GM18867 (cell line): ENCODE measurements at regions not wholly inside any gene's neighbourhood (a gene's known extent, or its start where the extent isn't known, plus 50 kb on each side); places are given as distances from the start of the nearest gene placed in this dataset.

Experiments used
- ATAC-seq: cut with Tn5 transposase; IDR thresholded peaks from one replicate; pipeline ENCODE4 v1.9.1; 2021; ENCODE audit warnings: mild to moderate bottlenecking, moderate library complexity; ENCODE audit not compliant: unreplicated experiment

- ATAC-seq, result no peak
Observed at GRCh38 chr13:73492811-73493210, 434.0 kb downstream of the KLF5 start.

- no peak for ATAC-seq
Observed at GRCh38 chr13:73482556-73482955, 423.8 kb downstream of the KLF5 start.

- no peak for ATAC-seq
Observed at GRCh38 chr13:73481886-73482445, 423.2 kb downstream of the KLF5 start.

GRCh38 chr13:73480779-73481559, 422.2 kb downstream of the KLF5 start:
- ATAC-seq, result no peak

- no peak for ATAC-seq
Observed at GRCh38 chr13:73479856-73480255, 421.1 kb downstream of the KLF5 start.

- no peak for ATAC-seq
Observed at GRCh38 chr13:73479351-73479750, 420.5 kb downstream of the KLF5 start.

GRCh38 chr13:73477441-73477840, 418.6 kb downstream of the KLF5 start:
- no peak for ATAC-seq

GRCh38 chr13:73473016-73473415, 414.2 kb downstream of the KLF5 start:
- ATAC-seq, result no peak

GRCh38 chr13:73467125-73467524, 408.3 kb downstream of the KLF5 start:
- no peak for ATAC-seq

GRCh38 chr13:73466561-73466960, 407.8 kb downstream of the KLF5 start:
- no peak for ATAC-seq

GRCh38 chr13:73465617-73465971, 406.8 kb downstream of the KLF5 start:
- ATAC-seq, result no peak

- ATAC-seq, result no peak
Observed at GRCh38 chr13:73464758-73465616, 406.2 kb downstream of the KLF5 start.

GRCh38 chr13:73462241-73462640, 403.4 kb downstream of the KLF5 start:
- ATAC-seq, result no peak

- ATAC-seq, result no peak
Observed at GRCh38 chr13:73451221-73452029, 392.6 kb downstream of the KLF5 start.

GRCh38 chr13:73450583-73450982, 391.8 kb downstream of the KLF5 start:
- no peak for ATAC-seq

GRCh38 chr13:73449252-73449651, 390.4 kb downstream of the KLF5 start:
- ATAC-seq, result no peak

- ATAC-seq, result no peak
Observed at GRCh38 chr13:73440296-73440895, 381.6 kb downstream of the KLF5 start.

GRCh38 chr13:73433890-73434289, 375.1 kb downstream of the KLF5 start:
- no peak for ATAC-seq

GRCh38 chr13:73433458-73433857, 374.7 kb downstream of the KLF5 start:
- ATAC-seq, result no peak

GRCh38 chr13:73429701-73430100, 370.9 kb downstream of the KLF5 start:
- ATAC-seq, result no peak

GRCh38 chr13:73428706-73429105, 369.9 kb downstream of the KLF5 start:
- ATAC-seq, result no peak
